Kidney epithelial cell (primary cell): ENCODE measurements at regions not wholly inside any gene's neighbourhood (a gene's known extent, or its start where the extent isn't known, plus 50 kb on each side); places are given as distances from the start of the nearest gene placed in this dataset.

Experiments used
- DNase-seq: peaks from one replicate; pipeline ENCODE4 v3.0.0-alpha.2; 2010; ENCODE audit warnings: low read depth
- H3K27me3 ChIP-seq: 2 replicates; pipeline ENCODE4 v1.6.0; 2011; ENCODE audit warnings: low read length; ENCODE audit not compliant: control insufficient read depth, insufficient read depth
- H3K36me3 ChIP-seq: 2 replicates; pipeline ENCODE4 v1.5.1; 2011; ENCODE audit warnings: low read length; ENCODE audit not compliant: control insufficient read depth, insufficient read depth
- H3K4me3 ChIP-seq: 2 replicates; pipeline ENCODE4 v1.5.1; 2011; ENCODE audit warnings: low read depth, mild to moderate bottlenecking, control low read depth, low read length
- TF ChIP-seq, protein P1 (sequence below): IDR thresholded peaks from 2 replicates; pipeline ENCODE4 v1.5.1; 2011; ENCODE audit warnings: mild to moderate bottlenecking, moderate library complexity, low read length, control low read depth, inconsistent platforms; ENCODE audit not compliant: insufficient read depth, poor library complexity, severe bottlenecking

DNA sequence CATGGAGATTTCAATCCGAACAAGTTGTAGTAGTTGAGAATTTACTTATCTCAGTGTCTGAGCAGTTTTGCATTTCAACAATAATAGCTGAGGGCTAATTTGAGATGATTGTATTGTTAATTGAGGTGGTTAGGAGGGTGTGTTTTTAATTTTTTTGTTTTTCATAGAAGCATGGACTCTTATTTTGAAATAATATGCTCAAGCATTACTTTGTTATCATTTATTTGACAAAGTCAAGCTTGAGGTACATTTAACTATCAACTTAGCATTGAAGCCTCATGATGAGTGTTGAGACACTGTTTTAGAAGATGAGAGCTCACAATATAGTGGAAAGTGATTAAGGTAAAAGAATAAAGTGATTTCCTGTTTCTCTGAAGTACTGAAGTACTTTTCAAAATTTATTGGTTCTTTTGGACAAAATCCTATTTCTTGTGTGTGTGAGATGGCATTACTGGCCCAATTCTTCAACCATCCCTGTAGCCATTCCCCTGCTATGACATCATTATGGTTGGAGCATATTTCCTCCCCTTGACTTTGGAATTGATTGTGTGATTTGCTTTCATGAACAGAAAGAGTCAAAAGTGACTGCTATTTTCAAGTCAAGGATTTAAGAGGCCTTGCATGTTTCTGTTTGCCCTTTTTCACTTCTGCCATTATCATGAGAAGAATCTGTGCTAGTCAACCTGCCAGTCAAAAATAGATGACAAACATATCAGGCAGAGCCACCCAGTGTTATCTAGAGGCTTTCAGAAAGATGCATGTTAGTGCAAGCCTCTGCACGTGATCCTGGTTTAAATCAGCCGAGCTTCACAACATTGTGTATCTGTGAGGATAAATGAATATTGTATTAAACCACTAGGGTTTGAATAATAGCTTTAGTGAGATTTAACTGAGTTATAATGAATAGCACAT, 1112.3 kb upstream of the CITED2 start:
- no peak for DNase-seq
- TF ChIP-seq, protein P1, sequence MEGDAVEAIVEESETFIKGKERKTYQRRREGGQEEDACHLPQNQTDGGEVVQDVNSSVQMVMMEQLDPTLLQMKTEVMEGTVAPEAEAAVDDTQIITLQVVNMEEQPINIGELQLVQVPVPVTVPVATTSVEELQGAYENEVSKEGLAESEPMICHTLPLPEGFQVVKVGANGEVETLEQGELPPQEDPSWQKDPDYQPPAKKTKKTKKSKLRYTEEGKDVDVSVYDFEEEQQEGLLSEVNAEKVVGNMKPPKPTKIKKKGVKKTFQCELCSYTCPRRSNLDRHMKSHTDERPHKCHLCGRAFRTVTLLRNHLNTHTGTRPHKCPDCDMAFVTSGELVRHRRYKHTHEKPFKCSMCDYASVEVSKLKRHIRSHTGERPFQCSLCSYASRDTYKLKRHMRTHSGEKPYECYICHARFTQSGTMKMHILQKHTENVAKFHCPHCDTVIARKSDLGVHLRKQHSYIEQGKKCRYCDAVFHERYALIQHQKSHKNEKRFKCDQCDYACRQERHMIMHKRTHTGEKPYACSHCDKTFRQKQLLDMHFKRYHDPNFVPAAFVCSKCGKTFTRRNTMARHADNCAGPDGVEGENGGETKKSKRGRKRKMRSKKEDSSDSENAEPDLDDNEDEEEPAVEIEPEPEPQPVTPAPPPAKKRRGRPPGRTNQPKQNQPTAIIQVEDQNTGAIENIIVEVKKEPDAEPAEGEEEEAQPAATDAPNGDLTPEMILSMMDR = no peak

DNA sequence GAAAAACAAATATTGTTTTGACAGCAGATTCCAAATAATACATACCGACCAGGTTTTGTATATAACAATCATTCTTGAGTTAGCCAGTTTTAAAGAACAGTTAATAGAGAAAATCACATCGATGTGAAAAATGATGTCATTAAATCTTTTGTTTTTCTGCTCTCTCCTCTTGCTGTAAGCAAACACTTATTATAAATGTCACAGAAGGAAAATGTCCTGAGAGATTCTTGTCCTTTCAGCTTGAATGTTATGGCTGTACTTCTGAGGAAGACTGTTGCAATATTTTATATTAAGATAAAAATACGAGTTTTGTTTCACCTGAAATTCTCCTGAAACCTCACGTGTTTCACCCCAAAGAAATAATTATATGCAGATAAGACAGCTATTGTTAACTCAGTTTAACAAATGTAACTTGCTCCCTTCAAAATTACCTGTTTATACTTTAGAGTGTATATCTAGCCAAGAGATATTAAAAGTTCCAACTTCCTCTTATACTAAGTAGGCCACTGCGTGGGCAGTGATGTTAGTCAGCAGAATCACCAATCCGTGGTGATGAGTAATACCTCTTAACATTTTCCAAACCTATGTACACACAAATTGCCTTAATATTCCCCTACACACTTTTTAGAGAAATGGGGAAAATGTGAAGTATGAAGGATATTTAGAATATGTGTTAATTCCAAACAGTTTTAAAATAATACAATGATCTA, 1111.4 kb upstream of the CITED2 start:
- DNase-seq = peak; percentile 91
- no peaks in the 10 kb centered on the region for H3K36me3 ChIP-seq
- TF ChIP-seq, protein P1 = no peak
- H3K4me3 ChIP-seq = no peak overlapping the region
- H3K27me3 ChIP-seq = no peaks in the 10 kb centered on the region

More for the DNA sequence above, 1112.3 kb upstream of the CITED2 start:
- Histone ChIP-seq H3K36me3 (no peaks in the 10 kb centered on the region), H3K4me3 (no peak overlapping the region), H3K27me3 (no peaks in the 10 kb centered on the region)

DNA sequence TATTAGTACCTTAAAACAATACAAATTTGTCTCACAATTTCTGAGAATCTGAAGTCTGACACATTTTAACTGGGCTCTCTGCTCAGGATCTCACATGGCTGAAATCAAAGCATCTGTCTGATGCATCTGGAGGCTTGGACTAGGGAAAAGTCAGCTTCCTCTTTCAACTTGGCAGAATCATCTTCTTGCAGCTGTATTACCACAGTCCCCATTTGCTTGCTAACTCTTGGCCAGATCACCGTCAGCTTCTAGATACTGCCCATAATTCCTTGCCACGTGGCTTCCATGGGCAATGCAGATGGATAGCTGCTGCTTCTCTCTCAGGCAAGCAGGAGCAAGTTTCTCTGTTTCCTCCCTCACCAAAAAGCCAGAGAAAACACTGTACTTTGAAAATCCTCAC, 1106.4 kb upstream of the CITED2 start:
- H3K4me3 ChIP-seq = no peak overlapping the region
- TF ChIP-seq, protein P1 = no peak
- no peaks in the 10 kb centered on the region for H3K36me3 ChIP-seq
- no peaks in the 10 kb centered on the region for H3K27me3 ChIP-seq
- no peak for DNase-seq

DNA sequence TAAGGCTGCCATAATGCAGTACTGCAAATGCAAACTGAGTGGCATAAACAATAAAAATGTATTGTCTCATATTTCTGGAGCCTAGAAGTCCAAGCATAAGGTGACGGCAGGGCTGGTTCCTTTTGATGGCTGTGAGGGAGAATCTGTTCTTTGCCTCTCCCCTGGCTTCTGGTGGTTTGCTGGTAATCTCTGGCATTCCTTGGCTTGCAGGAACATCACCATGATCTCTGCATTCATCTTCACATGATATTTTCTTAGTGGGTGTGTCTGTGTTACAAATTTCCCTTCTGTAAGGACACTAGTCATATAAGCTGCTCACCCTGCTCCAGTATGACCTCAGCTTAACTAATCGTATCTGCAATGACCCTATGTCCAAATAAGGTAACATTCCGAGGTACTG, 1104.2 kb upstream of the CITED2 start:
- TF ChIP-seq, protein P1 = no peak
- Histone ChIP-seq H3K27me3 (no peaks in the 10 kb centered on the region), H3K4me3 (no peak overlapping the region), H3K36me3 (no peaks in the 10 kb centered on the region)
- no peak for DNase-seq

DNA sequence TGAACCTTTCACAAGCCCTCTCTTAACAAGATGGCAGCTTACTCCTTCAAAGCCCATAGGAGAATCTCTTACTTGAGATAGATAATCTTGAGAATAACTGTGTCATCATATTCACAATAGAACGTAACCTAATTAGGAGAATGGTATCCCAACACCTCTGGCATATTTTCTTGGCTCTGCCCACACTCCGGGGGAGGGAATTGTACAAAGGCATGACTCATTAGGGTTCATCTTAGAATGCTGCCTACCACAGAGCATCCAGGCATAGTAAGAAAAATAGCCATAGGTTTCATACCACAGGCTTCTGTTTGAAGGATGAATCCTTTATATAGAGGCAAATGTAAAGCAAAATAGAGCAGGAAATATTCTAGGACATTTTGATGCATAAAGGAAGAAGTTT, 1100.6 kb upstream of the CITED2 start:
- Histone ChIP-seq H3K27me3 (no peaks in the 10 kb centered on the region), H3K4me3 (no peak overlapping the region), H3K36me3 (no peaks in the 10 kb centered on the region)
- TF ChIP-seq, protein P1 = no peak
- peak; percentile 37 for DNase-seq

DNA sequence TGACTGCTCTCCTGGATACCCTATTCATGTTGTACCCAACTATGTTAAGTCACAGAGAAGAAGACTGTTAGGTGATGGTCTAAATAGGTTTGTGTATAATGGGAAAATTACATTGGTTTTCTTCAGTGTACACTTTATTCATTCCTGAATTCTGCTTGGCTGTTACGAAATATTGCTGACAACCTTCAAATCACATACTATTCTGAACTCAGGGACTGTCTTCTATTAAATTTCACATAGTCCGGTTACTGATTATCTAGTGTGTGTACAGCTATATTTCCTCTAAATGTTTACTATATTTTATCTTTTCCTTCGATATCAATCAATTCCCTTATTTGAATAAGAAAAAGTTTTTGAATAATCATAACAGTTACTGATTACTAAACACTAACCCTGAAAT, 1090.3 kb upstream of the CITED2 start:
- TF ChIP-seq, protein P1 = no peak
- H3K36me3 ChIP-seq = no peaks in the 10 kb centered on the region
- H3K4me3 ChIP-seq = no peak overlapping the region
- no peak for DNase-seq
- no peaks in the 10 kb centered on the region for H3K27me3 ChIP-seq
